ENCODE measurements at regions not wholly inside any gene's neighbourhood (a gene's known extent, or its start where the extent isn't known, plus 50 kb on each side); places are given as distances from the start of the nearest gene placed in this dataset.

GRCh38 chrX:113975441-113975840 lies 608.4 kb upstream of the HTR2C start:
- no peak for TF ChIP-seq POLR2A (IDR thresholded peaks at IDR 0.05)
- TF ChIP-seq CTCF (IDR thresholded peaks at IDR 0.05) = no peak
